GM18873 (cell line): ENCODE measurements at regions not wholly inside any gene's neighbourhood (a gene's known extent, or its start where the extent isn't known, plus 50 kb on each side); places are given as distances from the start of the nearest gene placed in this dataset.

ENCODE experiments used
- ATAC-seq: cut with Tn5 transposase; IDR thresholded peaks from one replicate; pipeline ENCODE4 v1.9.1; 2021; ENCODE audit warnings: mild to moderate bottlenecking, moderate library complexity, moderate number of reproducible peaks; ENCODE audit not compliant: unreplicated experiment, low FRiP score

DNA sequence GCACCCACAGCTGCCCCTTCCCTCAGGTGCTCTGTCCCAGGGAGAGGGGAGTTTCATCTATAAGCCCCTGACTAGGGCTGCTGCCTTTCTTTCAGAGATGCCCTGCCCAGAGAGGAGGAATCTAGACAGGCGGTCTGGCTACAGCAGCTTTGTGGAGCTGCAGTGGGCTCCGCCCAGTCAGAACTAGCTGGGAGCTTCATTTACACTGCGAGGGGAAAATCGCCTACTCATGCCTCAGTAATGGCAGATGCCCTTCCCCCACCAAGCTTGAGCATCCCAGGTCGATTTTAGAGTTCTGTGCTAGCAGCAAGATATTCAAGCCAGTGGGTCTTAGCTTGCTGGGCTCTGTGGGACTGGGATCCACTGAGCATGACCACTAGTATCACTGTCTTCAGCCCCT lies 181.2 kb upstream of the RARB start:
- no peak for ATAC-seq

DNA sequence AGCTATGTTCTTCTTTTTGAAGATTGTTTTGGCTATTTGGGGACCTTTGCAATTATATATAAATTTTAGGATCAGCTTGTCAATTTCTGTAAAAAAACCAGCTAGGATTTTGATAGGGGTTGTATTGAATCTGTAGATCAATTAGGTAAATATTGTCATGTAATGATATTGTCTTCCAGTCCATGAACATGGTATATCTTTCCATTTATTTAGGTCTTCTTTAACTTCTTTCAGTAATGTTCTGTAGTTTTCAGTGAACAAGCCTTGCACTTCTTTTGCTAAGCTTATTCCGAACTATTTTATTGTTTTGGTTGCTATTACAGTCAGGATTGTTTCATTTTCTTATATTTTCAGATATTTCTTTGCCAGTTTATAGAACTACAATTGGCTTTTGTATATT lies 175.8 kb upstream of the RARB start:
- no peak for ATAC-seq

DNA sequence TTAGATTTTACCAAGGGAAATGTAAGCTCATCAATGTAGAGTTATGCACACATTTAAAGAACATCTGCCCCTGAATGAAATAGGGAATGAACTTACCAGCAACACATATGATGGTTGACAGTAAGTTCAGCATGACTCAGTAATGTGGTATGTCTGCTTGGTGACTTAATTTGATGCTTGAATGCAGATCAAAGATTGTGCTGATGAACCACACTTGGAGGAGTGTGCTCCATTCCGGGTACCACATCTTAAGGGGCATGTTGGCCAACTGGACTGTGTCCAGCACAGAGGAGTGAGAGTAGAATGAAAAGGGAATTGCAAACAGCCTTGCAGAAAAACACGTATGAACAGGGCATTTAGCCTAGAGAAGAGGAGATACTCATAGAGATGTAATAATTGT lies 171.0 kb upstream of the RARB start:
- no peak for ATAC-seq

DNA sequence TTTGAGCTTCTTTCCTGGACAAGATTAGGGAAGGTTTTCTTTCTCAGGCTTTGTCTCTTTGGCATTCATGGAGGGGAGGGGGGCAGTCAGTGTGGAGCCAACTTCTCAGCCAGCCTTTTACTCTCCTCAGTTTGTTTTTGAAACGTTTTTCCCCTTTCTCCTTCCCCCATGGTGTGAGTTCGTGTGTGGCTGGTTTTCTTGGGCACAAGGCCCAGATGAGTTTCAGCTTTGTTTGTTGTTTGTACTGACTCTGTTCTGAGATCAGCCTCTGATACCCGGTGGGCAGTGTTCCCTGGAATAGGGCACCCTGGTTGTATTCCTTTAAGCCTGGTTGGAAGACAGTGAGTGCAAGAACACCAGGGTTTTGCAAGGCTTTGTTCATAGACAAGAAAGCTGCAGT lies 168.2 kb upstream of the RARB start:
- ATAC-seq, result no peak

DNA sequence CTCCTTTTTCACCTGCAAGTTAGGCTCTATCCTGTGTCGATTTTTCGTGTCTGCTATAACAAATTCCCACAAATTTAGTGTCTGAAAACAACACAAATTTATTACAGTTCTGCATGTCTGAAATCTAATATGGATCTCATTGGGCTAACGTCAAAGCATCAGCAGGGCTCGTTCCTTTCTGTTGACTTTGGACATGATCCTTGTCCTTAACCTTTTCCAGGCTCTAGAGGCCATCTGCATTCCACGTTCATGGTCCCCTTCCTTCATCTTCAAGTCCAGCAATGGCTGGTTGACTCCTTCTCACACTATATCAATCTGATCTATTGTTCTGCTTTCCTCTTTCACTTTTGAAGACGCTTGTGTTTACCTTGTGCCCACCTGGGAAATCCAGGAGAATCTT lies 165.7 kb upstream of the RARB start:
- ATAC-seq, result no peak

DNA sequence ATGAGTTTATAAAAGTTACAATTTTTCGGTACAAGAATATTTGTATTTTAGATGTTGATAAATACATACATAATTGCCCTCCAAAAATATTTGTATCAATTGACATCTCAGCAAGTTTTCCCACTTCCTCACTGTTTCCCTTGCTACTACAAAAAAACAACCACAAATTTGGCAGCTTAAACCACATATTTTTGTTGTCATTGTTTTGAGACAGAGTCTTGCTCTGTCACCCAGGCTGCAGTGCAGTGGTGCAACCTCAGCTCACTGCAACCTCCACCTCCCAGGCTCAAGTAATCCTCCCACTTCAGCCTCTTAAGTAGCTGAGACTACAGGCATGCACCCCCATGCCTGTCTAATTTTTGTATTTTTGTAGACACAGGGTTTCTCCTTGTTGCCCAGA lies 162.8 kb upstream of the RARB start:
- no peak for ATAC-seq

DNA sequence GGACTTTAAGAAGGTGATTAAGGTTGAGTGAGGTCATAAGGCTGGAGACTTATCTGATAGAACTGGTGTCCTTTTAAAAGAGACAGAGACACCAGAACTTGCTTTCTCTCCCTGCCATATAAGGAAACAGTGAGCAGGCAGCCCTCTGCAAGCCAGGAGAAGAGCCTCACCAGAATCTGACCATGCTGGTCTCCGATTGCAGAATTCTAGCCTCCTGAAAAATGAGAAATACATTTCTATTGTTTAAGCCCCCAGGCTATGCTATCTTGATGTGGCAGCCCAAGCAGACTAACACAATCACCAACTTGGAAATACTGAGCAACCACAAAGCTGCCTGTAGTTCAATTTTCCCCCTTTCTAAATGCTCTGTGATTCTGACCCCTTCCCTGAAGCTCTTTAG lies 161.4 kb upstream of the RARB start:
- ATAC-seq, result no peak

DNA sequence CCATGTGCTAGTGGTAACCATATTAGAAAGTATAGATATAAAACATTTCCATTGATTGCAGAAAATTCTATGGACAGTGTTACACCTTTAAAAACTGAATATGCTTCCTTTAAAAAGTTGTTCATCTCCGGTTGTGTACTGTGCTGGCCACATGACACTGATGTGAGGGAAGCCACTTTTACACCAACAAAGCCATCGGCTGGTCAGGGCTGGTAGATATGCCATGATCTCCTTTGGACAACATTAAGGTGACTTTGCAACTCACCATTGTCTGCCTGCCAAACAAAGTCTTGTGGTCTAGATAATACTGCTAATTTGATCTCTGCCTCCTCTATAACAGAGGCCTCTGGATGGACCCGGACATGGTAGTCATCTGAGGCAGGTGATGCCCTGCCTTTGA lies 156.0 kb upstream of the RARB start:
- ATAC-seq, result no peak

DNA sequence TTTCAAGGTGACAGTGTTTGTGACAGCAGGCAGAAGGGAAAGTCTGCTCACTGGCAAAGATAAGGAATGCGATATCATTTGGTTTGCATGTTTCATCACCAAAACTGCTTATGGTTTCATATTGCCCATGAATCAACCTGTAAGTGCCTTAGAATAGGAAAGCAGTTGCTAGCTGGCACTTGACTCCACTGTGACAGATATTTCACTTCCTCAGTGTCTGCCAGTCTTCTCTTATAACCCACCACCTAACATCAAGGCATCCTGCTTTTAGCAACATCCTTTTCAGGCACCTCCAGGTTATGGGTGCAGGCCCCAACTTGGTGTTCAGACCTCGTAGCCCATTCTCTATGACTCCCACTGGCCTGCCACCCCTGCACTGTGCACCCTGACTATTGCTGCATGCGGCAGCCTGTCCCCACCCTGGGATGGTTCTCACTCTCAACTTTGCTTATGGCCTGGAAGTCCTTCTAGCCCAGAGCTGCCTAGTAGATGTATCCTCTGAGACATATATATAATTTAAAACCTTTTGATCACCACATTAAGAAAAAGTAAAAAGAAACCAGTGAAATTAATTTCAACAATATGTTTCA lies 154.4 kb upstream of the RARB start:
- no peak for ATAC-seq

DNA sequence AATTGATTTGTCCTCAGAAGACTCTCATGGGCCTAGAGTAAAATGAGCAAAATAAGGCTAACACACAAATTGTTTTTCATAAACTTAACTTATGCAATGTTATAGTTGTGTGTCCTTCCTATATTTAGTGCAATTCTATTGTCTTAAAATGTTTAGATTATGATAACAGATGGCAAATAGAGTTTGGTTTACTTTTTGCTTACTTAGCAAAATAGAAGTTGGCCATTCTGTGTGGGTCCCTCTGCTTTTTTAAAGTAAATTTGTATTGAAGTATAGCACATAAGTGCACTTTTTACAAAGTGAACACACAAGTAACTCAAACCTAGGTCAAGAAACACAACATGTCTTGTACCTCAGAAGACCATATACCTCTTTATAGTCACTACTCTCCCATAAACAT lies 150.6 kb upstream of the RARB start:
- ATAC-seq, result no peak

DNA sequence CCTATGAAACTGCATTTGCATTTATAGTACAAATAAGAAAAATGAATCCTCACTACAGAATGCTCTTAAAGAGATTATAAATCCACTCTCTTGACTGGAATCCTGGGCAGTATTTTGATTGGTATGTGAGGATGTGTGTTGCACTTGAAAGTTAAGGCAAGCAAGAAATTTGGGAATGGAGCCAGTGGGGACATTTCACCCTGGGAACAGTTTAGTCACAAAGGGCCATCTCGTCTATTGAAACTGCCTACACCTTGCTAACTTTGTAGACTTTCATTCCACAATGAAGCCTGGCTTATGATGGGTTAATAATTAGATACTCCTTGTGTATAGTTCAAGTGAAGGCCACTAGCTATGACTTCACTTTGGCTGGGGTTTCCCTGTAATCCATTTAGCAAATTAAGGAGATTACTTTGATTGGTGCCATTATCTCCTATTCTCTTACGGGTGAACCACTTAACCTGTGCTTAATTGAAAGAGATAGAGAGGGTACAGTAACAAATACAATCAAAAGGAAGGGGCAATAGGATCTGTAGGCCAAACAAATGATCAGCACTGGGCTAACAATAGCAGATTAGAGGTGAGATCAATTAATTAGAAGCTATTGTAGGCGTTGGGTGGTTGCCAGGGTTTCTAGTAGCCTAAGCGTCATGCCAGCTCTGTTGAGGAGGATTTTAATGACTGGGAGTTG lies 146.9 kb upstream of the RARB start:
- ATAC-seq, result no peak

DNA sequence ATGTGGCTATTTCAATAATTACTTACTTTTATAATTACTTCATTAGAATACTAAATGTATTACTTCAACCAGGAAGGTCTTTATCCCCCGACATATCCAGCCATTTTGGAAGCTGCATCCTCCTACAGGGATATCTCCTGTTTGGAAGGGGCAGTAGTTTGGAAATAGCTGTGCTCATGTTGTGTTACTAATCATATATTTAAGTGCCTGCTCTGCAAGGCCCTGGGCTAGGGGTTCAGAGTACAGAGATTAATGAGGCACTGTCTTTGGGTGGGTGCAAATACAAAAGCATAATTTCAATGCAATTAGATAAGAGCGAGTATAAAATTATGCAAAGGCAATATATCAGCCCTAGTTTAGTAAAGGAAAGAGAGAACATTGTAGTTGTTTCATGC lies 146.3 kb upstream of the RARB start:
- no peak for ATAC-seq

DNA sequence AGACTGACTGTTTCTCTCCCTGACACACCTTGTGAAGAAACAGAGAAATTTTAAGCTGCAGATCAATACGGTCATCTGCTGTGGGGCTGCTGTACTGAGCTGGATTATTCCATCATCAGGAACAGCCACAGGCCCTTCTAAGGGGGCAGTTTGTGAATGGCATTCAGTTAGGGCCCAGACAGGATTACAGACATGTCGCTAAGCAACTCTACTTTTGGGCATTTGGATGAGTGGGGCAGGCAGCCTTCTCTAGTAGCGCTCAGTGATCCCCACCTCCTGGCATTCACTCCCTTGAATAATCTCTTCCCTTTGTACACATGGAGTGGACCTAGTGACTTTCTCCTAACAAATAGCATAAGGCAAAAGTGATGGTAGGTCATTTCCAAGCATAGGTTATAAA lies 144.4 kb upstream of the RARB start:
- no peak for ATAC-seq

DNA sequence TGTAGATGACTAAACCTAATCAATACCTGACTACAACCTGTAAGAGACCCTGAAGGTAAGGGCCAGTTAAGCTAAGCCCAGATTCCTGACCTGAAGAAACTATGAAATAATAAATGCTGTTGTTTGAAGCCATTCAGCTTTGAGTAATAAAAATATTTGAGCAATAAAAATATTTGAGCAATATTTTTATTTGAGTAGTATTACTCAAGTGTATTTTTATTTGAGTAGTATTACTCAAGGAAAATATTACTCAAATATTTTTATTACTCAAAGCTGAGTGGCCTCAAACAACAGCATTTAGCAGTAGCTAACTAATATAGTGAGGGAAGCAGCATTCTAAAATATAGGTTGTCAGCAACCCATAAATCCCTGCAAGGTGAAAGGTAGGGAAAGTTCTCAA lies 143.8 kb upstream of the RARB start:
- ATAC-seq, result no peak

DNA sequence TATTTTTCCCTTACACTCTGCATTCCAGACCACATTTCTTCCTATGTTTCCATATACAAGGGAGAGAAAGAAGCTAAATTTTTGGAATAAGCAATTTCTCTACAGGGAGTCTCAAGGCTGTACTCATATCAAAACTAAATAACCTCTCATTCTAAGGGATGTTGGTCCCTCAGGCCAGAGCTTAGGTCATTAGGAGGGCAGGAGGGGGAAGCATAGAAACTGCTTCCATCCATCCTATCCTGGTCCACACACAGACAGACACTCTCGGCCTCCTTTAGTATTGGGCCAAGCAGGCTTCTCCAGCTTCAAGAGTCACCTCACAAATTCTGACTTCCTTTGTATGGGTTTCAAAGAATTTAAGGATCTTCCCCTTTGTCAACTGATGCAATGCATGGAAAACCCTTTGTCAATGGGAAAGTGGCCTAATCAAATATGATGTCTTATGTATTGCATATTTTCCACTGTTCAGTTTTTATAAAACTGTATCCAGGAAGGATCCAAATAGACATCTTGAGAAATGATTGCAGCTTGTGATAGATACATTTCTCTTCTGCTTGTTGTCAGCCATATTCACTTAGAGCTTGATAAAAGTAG lies 140.7 kb upstream of the RARB start:
- no peak for ATAC-seq

DNA sequence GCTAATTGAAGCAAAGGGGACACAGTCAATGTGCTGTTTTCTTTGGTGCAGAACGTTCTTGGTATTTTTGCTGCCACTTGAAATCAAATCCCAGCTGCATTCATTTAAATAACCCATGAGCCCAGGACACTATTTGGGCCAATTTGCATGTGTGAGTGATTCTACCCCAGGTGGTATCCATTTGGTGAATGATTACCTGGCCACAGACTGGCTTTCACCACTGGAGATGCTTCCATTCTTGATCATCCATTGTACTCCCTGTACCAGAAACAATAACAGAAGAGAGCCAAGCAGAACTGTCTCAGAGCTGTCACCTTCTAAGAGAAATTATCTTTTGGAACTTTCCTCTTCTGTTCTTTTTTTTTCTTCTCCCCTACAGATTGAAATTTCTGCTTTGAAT lies 139.7 kb upstream of the RARB start:
- ATAC-seq, result no peak

DNA sequence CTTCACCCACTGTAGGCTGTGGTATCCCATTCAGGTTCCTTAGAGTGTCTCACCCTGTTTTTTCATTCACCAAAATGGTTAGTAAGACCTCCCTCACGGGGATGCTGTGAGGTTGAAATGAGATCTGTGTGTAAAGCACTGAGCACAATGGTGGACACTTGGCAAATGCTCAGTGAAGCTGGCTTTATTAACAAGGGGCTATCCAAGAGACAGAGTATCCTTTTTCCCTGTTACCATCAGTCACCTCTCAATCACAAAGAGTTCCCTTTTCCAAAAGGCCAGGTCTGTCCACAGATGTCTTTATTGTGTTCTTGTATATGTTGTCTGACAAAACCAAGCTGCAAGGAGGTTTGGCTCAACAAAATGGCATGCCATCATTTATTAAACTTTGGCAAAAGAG lies 138.9 kb upstream of the RARB start:
- no peak for ATAC-seq

DNA sequence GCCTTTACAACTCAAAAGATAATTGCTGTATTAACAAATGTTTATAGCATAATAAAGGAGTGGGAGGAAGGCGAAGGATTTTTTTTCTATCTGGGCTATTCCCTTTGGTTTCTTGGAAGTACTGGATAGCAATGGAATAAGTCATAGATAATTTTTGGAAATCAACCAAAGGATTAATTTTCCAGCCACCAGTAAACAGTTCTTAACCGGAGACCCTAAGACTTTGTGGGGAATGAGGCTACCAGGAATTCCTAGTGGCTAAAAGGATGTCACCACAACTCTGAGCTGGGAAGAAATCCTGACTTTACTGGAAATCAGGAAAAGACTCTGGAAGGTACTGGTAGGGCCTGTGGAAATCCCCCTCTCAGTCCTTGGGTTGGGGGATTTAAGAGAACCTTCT lies 138.4 kb upstream of the RARB start:
- no peak for ATAC-seq

DNA sequence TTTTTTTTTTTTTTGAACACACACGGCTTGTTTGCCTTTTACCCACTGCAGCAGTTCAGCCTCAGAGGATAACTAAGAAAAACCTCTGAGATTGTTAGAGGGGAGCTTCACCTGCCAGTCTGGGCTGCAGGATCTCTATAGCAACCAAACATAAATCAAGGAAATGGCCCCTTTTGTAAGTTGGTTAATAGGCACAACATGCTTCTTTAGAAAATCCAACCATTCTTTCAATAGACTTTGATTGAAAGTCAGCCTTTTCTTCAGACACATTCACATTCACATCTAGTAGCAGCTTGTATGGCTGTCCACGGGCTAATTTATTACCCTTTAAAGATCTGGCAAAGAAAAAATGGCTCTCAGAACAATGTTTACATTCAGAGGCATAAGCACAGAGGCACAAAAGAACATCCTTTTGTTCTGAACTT lies 136.6 kb upstream of the RARB start:
- no peak for ATAC-seq

DNA sequence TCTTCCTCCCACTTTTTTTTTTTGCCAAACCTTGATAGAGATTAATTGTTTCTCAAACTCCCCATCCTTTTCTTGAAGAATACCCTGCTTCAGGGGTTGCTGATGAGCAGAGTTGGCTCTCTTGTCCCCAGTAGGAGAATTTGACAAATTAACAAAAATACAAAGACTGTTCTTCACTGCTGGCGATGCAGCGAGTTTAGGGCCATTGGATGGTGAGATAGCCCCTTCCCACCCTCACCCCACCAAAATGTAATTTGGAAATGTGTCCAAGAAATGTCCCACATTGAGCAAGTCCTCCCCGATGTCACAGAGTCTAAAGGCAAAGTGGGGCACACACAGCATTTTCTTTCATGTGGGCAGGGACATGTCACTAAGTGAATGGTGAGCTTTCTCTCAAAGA lies 136.0 kb upstream of the RARB start:
- ATAC-seq, result no peak

DNA sequence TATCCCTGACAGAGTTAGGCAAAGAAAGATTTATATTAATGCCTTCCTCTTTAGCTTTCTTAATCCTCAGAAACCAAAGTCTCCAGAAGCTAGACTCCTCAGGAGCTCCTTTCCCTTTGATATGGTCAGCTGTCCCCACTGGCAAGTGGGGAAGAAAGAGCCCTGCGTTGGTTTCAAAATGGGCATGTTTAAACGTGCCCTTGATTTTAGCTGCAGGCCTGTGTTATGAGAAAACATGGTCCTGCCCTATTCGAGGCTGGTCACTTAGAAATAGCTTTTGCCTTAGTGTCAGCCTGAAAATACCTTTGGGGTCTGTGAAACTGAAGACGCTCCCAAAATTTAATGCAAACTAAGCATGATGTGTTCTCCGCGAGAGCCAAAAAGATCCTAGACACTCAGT lies 135.5 kb upstream of the RARB start:
- ATAC-seq, result no peak

DNA sequence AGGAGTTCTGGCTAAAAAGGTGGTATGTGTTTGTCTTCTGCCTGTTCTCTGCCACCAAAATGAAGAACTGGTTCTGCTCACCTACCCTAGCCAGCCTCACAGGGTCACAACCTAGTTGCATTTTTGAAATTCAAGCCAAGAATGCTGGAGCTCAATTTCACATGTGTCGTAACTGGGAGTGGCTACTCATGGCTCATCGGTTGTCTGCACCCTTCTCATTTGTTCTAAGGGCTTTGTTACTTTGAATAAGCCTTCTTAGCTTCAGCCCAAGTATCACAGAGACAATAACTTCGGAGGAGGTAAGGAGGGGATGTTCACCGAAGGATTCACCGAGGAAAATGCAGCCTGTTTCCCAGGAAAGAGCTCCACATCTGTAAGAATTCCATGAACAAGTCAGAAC lies 134.3 kb upstream of the RARB start:
- no peak for ATAC-seq
